H9 (cell line): ENCODE measurements at regions not wholly inside any gene's neighbourhood (a gene's known extent, or its start where the extent isn't known, plus 50 kb on each side); places are given as distances from the start of the nearest gene placed in this dataset.

ENCODE experiments used
- DNase-seq: peaks from one replicate; pipeline ENCODE4 v3.0.0-alpha.2; 2017
- H2AFZ ChIP-seq: one replicate; pipeline ENCODE4 v1.6.1; 2013; ENCODE audit warnings: mild to moderate bottlenecking, low read length, control low read depth, moderate library complexity
- H2AK5ac ChIP-seq: 2 replicates; pipeline ENCODE4 v1.6.1; 2013; ENCODE audit warnings: low read length, control low read depth, mixed read lengths; ENCODE audit not compliant: insufficient read length
- H2BK120ac ChIP-seq: one replicate; pipeline ENCODE4 v1.6.1; 2013; ENCODE audit warnings: low read depth, mild to moderate bottlenecking, low read length, control low read depth, inconsistent platforms; ENCODE audit not compliant: poor library complexity, severe bottlenecking
- H2BK12ac ChIP-seq: 2 replicates; pipeline ENCODE4 v1.6.1; 2013; ENCODE audit warnings: low read length, control low read depth, mixed read lengths, low read depth; ENCODE audit not compliant: insufficient read length
- H2BK15ac ChIP-seq: 2 replicates; pipeline ENCODE4 v1.6.1; 2013; ENCODE audit warnings: low read depth, low read length, control low read depth
- H2BK20ac ChIP-seq: one replicate; pipeline ENCODE4 v1.6.1; 2013; ENCODE audit warnings: low read depth, mild to moderate bottlenecking, low read length, control low read depth, inconsistent platforms; ENCODE audit not compliant: poor library complexity, severe bottlenecking
- H2BK5ac ChIP-seq: 2 replicates; pipeline ENCODE4 v1.6.1; 2013; ENCODE audit warnings: low read length, control low read depth, mixed read lengths; ENCODE audit not compliant: insufficient read length
- H3K14ac ChIP-seq: 2 replicates; pipeline ENCODE4 v1.6.1; 2013; ENCODE audit warnings: low read length, control low read depth; ENCODE audit not compliant: insufficient read depth
- H3K18ac ChIP-seq: 2 replicates; pipeline ENCODE4 v1.6.1; 2013; ENCODE audit warnings: low read depth, mild to moderate bottlenecking, mixed read lengths, low read length, control low read depth; ENCODE audit not compliant: insufficient read length
- H3K23ac ChIP-seq: 2 replicates; pipeline ENCODE4 v1.6.1; 2013; ENCODE audit warnings: low read length, control low read depth, mixed read lengths, low read depth; ENCODE audit not compliant: insufficient read length
- H3K23me2 ChIP-seq: 2 replicates; pipeline ENCODE4 v1.6.1; 2013; ENCODE audit warnings: low read depth, mild to moderate bottlenecking, mixed read lengths, low read length, control low read depth; ENCODE audit not compliant: insufficient read length, poor library complexity, severe bottlenecking
- H3K27ac ChIP-seq: 2 replicates; pipeline ENCODE4 v1.5.1; 2013; ENCODE audit warnings: low read length, control low read depth, mixed read lengths, low read depth; ENCODE audit not compliant: insufficient read length
- H3K27me3 ChIP-seq: 2 replicates; pipeline ENCODE4 v1.6.1; 2013; ENCODE audit warnings: low read length, control low read depth, inconsistent platforms; ENCODE audit not compliant: insufficient read depth
- H3K4ac ChIP-seq: 2 replicates; pipeline ENCODE4 v1.6.1; 2013; ENCODE audit warnings: low read depth, mild to moderate bottlenecking, control low read depth, inconsistent platforms, low read length, moderate library complexity
- H3K4me1 ChIP-seq: 2 replicates; pipeline ENCODE4 v1.6.1; 2013; ENCODE audit warnings: low read length, control low read depth, inconsistent platforms; ENCODE audit not compliant: insufficient read depth
- H3K4me2 ChIP-seq: 2 replicates; pipeline ENCODE4 v1.6.1; 2013; ENCODE audit warnings: low read length, control low read depth, mixed read lengths; ENCODE audit not compliant: insufficient read length, insufficient read depth
- H3K56ac ChIP-seq: 2 replicates; pipeline ENCODE4 v1.6.1; 2013; ENCODE audit warnings: low read depth, mild to moderate bottlenecking, mixed read lengths, low read length, control low read depth; ENCODE audit not compliant: insufficient read length
- H3K79me1 ChIP-seq: 2 replicates; pipeline ENCODE4 v1.6.1; 2013; ENCODE audit warnings: low read depth, mild to moderate bottlenecking, moderate library complexity, low read length, control low read depth, inconsistent platforms; ENCODE audit not compliant: insufficient read depth, poor library complexity, severe bottlenecking
- H3K79me2 ChIP-seq: 2 replicates; pipeline ENCODE4 v1.6.1; 2013; ENCODE audit warnings: low read length, control low read depth, inconsistent platforms; ENCODE audit not compliant: insufficient read depth
- H3K9ac ChIP-seq: 2 replicates; pipeline ENCODE4 v1.6.1; 2013; ENCODE audit warnings: low read length, control low read depth, mixed read lengths; ENCODE audit not compliant: insufficient read length; ENCODE audit errors: extremely low read depth
- H3K9me3 ChIP-seq: one replicate; pipeline ENCODE4 v1.6.1; 2013; ENCODE audit warnings: low read depth, low read length, inconsistent platforms; ENCODE audit not compliant: control insufficient read depth
- H3T11ph ChIP-seq: one replicate; pipeline ENCODE4 v1.6.1; 2013; ENCODE audit warnings: mild to moderate bottlenecking, low read length, control low read depth, inconsistent platforms
- H4K20me1 ChIP-seq: one replicate; pipeline ENCODE4 v1.6.1; 2013; ENCODE audit not compliant: control insufficient read depth, insufficient read length, insufficient read depth
- H4K5ac ChIP-seq: 2 replicates; pipeline ENCODE4 v1.6.1; 2013; ENCODE audit warnings: low read depth, mild to moderate bottlenecking, mixed read lengths, low read length, control low read depth; ENCODE audit not compliant: insufficient read length
- H4K8ac ChIP-seq: replicated peaks from 2 replicates; pipeline ENCODE4 v1.6.1; 2013; ENCODE audit warnings: low read length, control low read depth, mixed read lengths, low read depth; ENCODE audit not compliant: insufficient read length
- H4K91ac ChIP-seq: 2 replicates; pipeline ENCODE4 v1.6.1; 2013; ENCODE audit warnings: low read depth, mild to moderate bottlenecking, moderate library complexity, mixed read lengths, low read length, control low read depth; ENCODE audit not compliant: insufficient read length
- H3K27ac Mint-ChIP-seq, 3 experiments: 2 replicates in 2 of 3; 3 replicates in 1 of 3; pipeline ENCODE4 v1.8.0; 2020 to 2021; ENCODE audit warnings: mixed read lengths in 3 of 3, mild to moderate bottlenecking in 1 of 3, moderate library complexity in 1 of 3
- H3K27me3 Mint-ChIP-seq: 2 replicates; pipeline ENCODE4 v1.8.0; 2021; ENCODE audit warnings: low read depth, mild to moderate bottlenecking, moderate library complexity, mixed read lengths
- H3K36me3 Mint-ChIP-seq, 3 experiments: 2 replicates in 2 of 3; 3 replicates in 1 of 3; pipeline ENCODE4 v1.8.0; 2020 to 2021; ENCODE audit warnings: low read depth in 3 of 3, mixed read lengths in 3 of 3; ENCODE audit not compliant: insufficient read depth in 1 of 3
- H3K4me1 Mint-ChIP-seq, 2 experiments: 2 replicates each; pipeline ENCODE4 v1.8.0; 2020; ENCODE audit warnings: mixed read lengths in 2 of 2
- H3K4me3 Mint-ChIP-seq, 2 experiments: 2 replicates in 1 of 2; 3 replicates in 1 of 2; pipeline ENCODE4 v1.8.0; 2020 to 2021; ENCODE audit warnings: mild to moderate bottlenecking in 2 of 2, mixed read lengths in 2 of 2, moderate library complexity in 1 of 2
- H3K9me3 Mint-ChIP-seq, 2 experiments: 2 replicates in 1 of 2; 3 replicates in 1 of 2; pipeline ENCODE4 v1.8.0; 2020; ENCODE audit warnings: mild to moderate bottlenecking in 2 of 2, mixed read lengths in 2 of 2, moderate library complexity in 1 of 2
- CTCF ChIP-seq: fragments of 200-600 bp; sonication (generic); conservative IDR thresholded peaks from 3 replicates; pipeline ENCODE4 v1.8.0; 2021; ENCODE audit warnings: antibody characterized with exemption, mild to moderate bottlenecking
- WGBS: extraction: QIAGEN DNeasy Blood & Tissue Kit; methylation state at CpG from one replicate; pipeline ENCODE4 v1.1.7; 2013; ENCODE audit warnings: missing lambda C conversion rate, low lambda C conversion rate, mixed read lengths; ENCODE audit not compliant: insufficient read length; ENCODE audit errors: extremely low coverage; 5-methylcytosine and 5-hydroxymethylcytosine counted together

- no peak overlapping the region for H3K14ac ChIP-seq
- H3K27ac Mint-ChIP-seq: no peak overlapping the region
- no peaks in the 10 kb centered on the region for H3K27me3 Mint-ChIP-seq
Observed at GRCh38 chr5:53362521-53362941, 117.9 kb upstream of the FST start.

More at GRCh38 chr5:53362521-53362941, 117.9 kb upstream of the FST start:
- TF ChIP-seq CTCF: no peak
- no peaks in the 10 kb centered on the region for H4K20me1 ChIP-seq
- H3K9ac ChIP-seq: no peak overlapping the region
- no peaks in the 10 kb centered on the region for H3K27me3 ChIP-seq
- H2BK20ac ChIP-seq: no peak overlapping the region
- H3K18ac ChIP-seq: no peak overlapping the region
- no peaks in the 10 kb centered on the region for H3K79me1 ChIP-seq
- no peak overlapping the region for H3T11ph ChIP-seq
- no peaks in the 10 kb centered on the region for H3K9me3 ChIP-seq
- H2AK5ac ChIP-seq: no peak overlapping the region
- H3K79me2 ChIP-seq: no peaks in the 10 kb centered on the region
- H4K91ac ChIP-seq: no peak overlapping the region
- DNase-seq: no peak
- Mint-ChIP-seq H3K4me1 (peaks cover 4% of the 10 kb centered on the region in 2 experiments), H3K9me3 (no peaks in the 10 kb centered on the region), H3K36me3 (no peaks in the 10 kb centered on the region), H3K4me3 (no peak overlapping the region)
- H3K4me1 ChIP-seq: no peaks in the 10 kb centered on the region
- no peak overlapping the region for H2BK12ac ChIP-seq
- WGBS: no CpG with 5 or more reads among the region's 5 CpGs
- H3K23me2 ChIP-seq: no peaks in the 10 kb centered on the region
- no peak overlapping the region for H4K8ac ChIP-seq
- H2AFZ ChIP-seq: no peak overlapping the region
- H3K56ac ChIP-seq: no peak overlapping the region
- H3K4ac ChIP-seq: no peak overlapping the region
- H4K5ac ChIP-seq: no peak overlapping the region
- H3K4me2 ChIP-seq: no peak overlapping the region
- H2BK5ac ChIP-seq: no peak overlapping the region
- no peak overlapping the region for H2BK15ac ChIP-seq
- H3K27ac ChIP-seq: no peak overlapping the region
- no peak overlapping the region for H3K23ac ChIP-seq
- H2BK120ac ChIP-seq: no peak overlapping the region
